GM12878 (cell line): ENCODE measurements at regions not wholly inside any gene's neighbourhood (a gene's known extent, or its start where the extent isn't known, plus 50 kb on each side); places are given as distances from the start of the nearest gene placed in this dataset.

Source experiments
- ATAC-seq: fragments of 200-7000 bp; cut with Tn5 transposase; 3 replicates; pipeline ENCODE4 v1.9.1; 2020; ENCODE audit warnings: mild to moderate bottlenecking, moderate library complexity
- BruUV-seq: library from RNA; stranded (reverse); fragments of 400-500 nt; replicated peaks from 2 replicates; lab custom pipeline; 2021; lab: Mats Ljungman, UMichigan
- CTCF ChIA-PET: fragments of 300-600 bp; sonication (Branson Sonifier 250); formaldehyde crosslinking; extraction: SDS; loops from one replicate; lab custom pipeline; 2021; ENCODE audit warnings: inconsistent platforms; lab: Yijun Ruan, JAX
- POLR2A ChIA-PET: fragments of 350-600 bp; formaldehyde crosslinking; extraction: SDS; loops from one replicate; lab custom pipeline; 2021; ENCODE audit warnings: inconsistent platforms; lab: Charles Lee
- RAD21 ChIA-PET: fragments of 300-600 bp; sonication (Branson Sonifier 250); formaldehyde crosslinking; loops from one replicate; lab custom pipeline; 2023; ENCODE audit warnings: antibody characterized with exemption; ENCODE audit not compliant: unreplicated experiment; lab: Charles Lee
- SMC1A ChIA-PET: fragments of 300-600 bp; sonication (Branson Sonifier 250); formaldehyde crosslinking; loops from one replicate; lab custom pipeline; 2023; ENCODE audit not compliant: unreplicated experiment, uncharacterized antibody; lab: Charles Lee
- DNase-seq: peaks from one replicate; pipeline ENCODE4 v3.0.0-alpha.2; 2011; ENCODE audit warnings: low read depth, low spot score
- FAIRE-seq: peaks from 3 replicates; lab custom pipeline; 2011; peaks lifted over from hg19 to GRCh38; lab: Jason Lieb, UNC
- H2AFZ ChIP-seq: 2 replicates; pipeline ENCODE4 v1.6.0; 2011; ENCODE audit warnings: low read depth, low read length, control low read depth; ENCODE audit not compliant: control insufficient read depth
- H3K27ac ChIP-seq: 2 replicates; pipeline ENCODE4 v1.5.1; 2011; ENCODE audit warnings: control low read depth; ENCODE audit not compliant: control insufficient read depth, insufficient read depth
- H3K27me3 ChIP-seq, 2 experiments: replicated peaks in 1 of 2; 2 replicates each; pipeline versions ENCODE4 v1.6.0 to v1.6.1; 2011; ENCODE audit warnings: low read length in 1 of 2; ENCODE audit not compliant: control insufficient read depth in 2 of 2, insufficient read depth in 2 of 2
- H3K36me3 ChIP-seq, 2 experiments: 2 replicates each; pipeline ENCODE4 v1.5.1; 2011; ENCODE audit warnings: low read length in 1 of 2; ENCODE audit not compliant: control insufficient read depth in 2 of 2, insufficient read depth in 2 of 2
- H3K4me1 ChIP-seq: 2 replicates; pipeline ENCODE4 v1.6.1; 2011; ENCODE audit warnings: mild to moderate bottlenecking, low read length, moderate library complexity, mixed read lengths; ENCODE audit not compliant: control insufficient read depth, insufficient read depth
- H3K4me2 ChIP-seq: 2 replicates; pipeline ENCODE4 v1.6.0; 2011; ENCODE audit warnings: control low read depth; ENCODE audit not compliant: control insufficient read depth, insufficient read depth
- H3K4me3 ChIP-seq: fragments of 200-600 bp; sonication (generic); 2 replicates; pipeline ENCODE4 v1.5.1; 2016
- H3K79me2 ChIP-seq: 2 replicates; pipeline ENCODE4 v1.6.0; 2011; ENCODE audit warnings: low read length; ENCODE audit not compliant: control insufficient read depth, insufficient read depth
- H3K9ac ChIP-seq: 2 replicates; pipeline ENCODE4 v1.8.0; 2011; ENCODE audit warnings: low read length, control low read depth, mixed read lengths; ENCODE audit not compliant: control insufficient read depth, insufficient read depth
- H3K9me3 ChIP-seq: replicated peaks from 3 replicates; pipeline ENCODE4 v1.5.1; 2011; ENCODE audit warnings: mild to moderate bottlenecking, low read length; ENCODE audit not compliant: control insufficient read depth, insufficient read depth
- H4K20me1 ChIP-seq: 2 replicates; pipeline ENCODE4 v1.6.0; 2011; ENCODE audit not compliant: control insufficient read depth, insufficient read depth
- CBX5 ChIP-seq: sonication (generic); IDR thresholded peaks from 2 replicates; pipeline ENCODE4 v1.6.1; 2016; ENCODE audit warnings: low read depth, moderate library complexity, mild to moderate bottlenecking, inconsistent platforms
- ELK1 ChIP-seq: IDR thresholded peaks from 2 replicates; pipeline ENCODE4 v1.6.1; 2012; ENCODE audit warnings: low read depth, low read length, improper control_type of control experiment
- LARP7 ChIP-seq: fragments of 450-650 bp; IDR thresholded peaks from 2 replicates; pipeline ENCODE4 v1.6.1; 2017; ENCODE audit warnings: mild to moderate bottlenecking
- PAX8 ChIP-seq: fragments of 450-650 bp; IDR thresholded peaks from 2 replicates; pipeline ENCODE4 v1.6.1; 2017; ENCODE audit warnings: mild to moderate bottlenecking, moderate library complexity
- RFX5 ChIP-seq: IDR thresholded peaks from 2 replicates; pipeline ENCODE4 v1.6.1; 2011; ENCODE audit warnings: low read depth, low read length, improper control_type of control experiment
- SIN3A ChIP-seq: IDR thresholded peaks from 2 replicates; pipeline ENCODE4 v1.6.1; 2012; ENCODE audit warnings: low read depth, low read length, improper control_type of control experiment
- SIX5 ChIP-seq: IDR thresholded peaks from 2 replicates; pipeline ENCODE4 v1.6.1; 2011; ENCODE audit warnings: mild to moderate bottlenecking, low read depth, low read length, moderate library complexity; ENCODE audit not compliant: severe bottlenecking
- SKIL ChIP-seq: fragments of 450-650 bp; IDR thresholded peaks from 2 replicates; pipeline ENCODE4 v1.6.1; 2017; ENCODE audit warnings: mild to moderate bottlenecking, low read depth, inconsistent platforms; ENCODE audit not compliant: poor library complexity, severe bottlenecking
- ZBTB40 ChIP-seq: fragments of 450-650 bp; IDR thresholded peaks from 2 replicates; pipeline ENCODE4 v1.6.1; 2016; ENCODE audit warnings: mild to moderate bottlenecking, moderate library complexity, borderline replicate concordance
- WGBS: methylation state at CpG from one replicate; pipeline ENCODE4 v1.1.6; 2016; ENCODE audit warnings: low lambda C conversion rate; ENCODE audit not compliant: insufficient replicate concordance, insufficient coverage; ENCODE audit errors: missing lambda C conversion rate; 5-methylcytosine and 5-hydroxymethylcytosine counted together
- in situ Hi-C: fragments of 300-500 bp; cut with MboI; formaldehyde crosslinking; loops from 9 replicates; pipeline ENCODE4 v1.14.3; 2018; ENCODE audit warnings: mixed read lengths
- intact Hi-C: fragments of 100-400 bp; cut with micrococcal nuclease; formaldehyde crosslinking; loops from one replicate; pipeline ENCODE4 v1.14.2; 2022; ENCODE audit not compliant: unreplicated experiment

GRCh38 chr18:64333584-64333983, 184.7 kb upstream of the LINC00305 start:
- FAIRE-seq (no peak), DNase-seq (no peak), ATAC-seq (no peak)
- Histone ChIP-seq H2AFZ (no peak overlapping the region), H3K9ac (no peak overlapping the region), H3K4me2 (no peak overlapping the region), H3K4me1 (no peaks in the 10 kb centered on the region), H3K4me3 (no peak overlapping the region), H3K27me3 (no peaks in the 10 kb centered on the region), H4K20me1 (no peaks in the 10 kb centered on the region), H3K27ac (no peak overlapping the region), H3K79me2 (no peaks in the 10 kb centered on the region), H3K9me3 (no peaks in the 10 kb centered on the region), H3K36me3 (no peaks in the 10 kb centered on the region)
- no peak for TF ChIP-seq SIX5
- WGBS, result 42% methylated on average over 3 of the region's 3 CpGs
- in situ Hi-C loops, result no loop called here
- SMC1A ChIA-PET, result interaction anchor here (1.0 to 1.8 kb wide), 4 partner anchors 9 to 234 kb away, joined by 4 read pairs; no protein-coding TSS in a partner anchor
- intact Hi-C loops, result loop anchor here (5.0 kb wide), 1 partner anchor 74 kb away; no protein-coding TSS in a partner anchor
- RAD21 ChIA-PET, result interaction anchor here (1.2 to 3.6 kb wide), 2 partner anchors 295 to 315 kb away, joined by 4 to 14 read pairs; no protein-coding TSS in a partner anchor
- BruUV-seq, result no TSS peak
- CTCF ChIA-PET, result interaction anchor here (1.0 to 3.5 kb wide), 8 partner anchors 10 to 239 kb away, joined by 3 to 25 read pairs (median 4); no protein-coding TSS in a partner anchor
- POLR2A ChIA-PET, result interaction anchor here (0.6 kb wide), 1 partner anchor 32 kb away, joined by 3 read pairs; no protein-coding TSS in a partner anchor

GRCh38 chr18:64332835-64333234, 183.9 kb upstream of the LINC00305 start:
- ChIA-PET CTCF (interaction anchor here (0.7 to 3.5 kb wide), 12 partner anchors 9 to 314 kb away, joined by 3 to 25 read pairs (median 4); no protein-coding TSS in a partner anchor), SMC1A (interaction anchor here (1.0 to 2.6 kb wide), 6 partner anchors 9 to 315 kb away, joined by 3 to 11 read pairs (median 4); no protein-coding TSS in a partner anchor), POLR2A (no interaction called here), RAD21 (interaction anchor here (0.9 to 3.6 kb wide), 4 partner anchors 295 to 316 kb away, joined by 3 to 14 read pairs (median 4); no protein-coding TSS in a partner anchor)
- no peak overlapping the region for H3K9ac ChIP-seq
- DNase-seq, result no peak
- intact Hi-C loops (loop anchor here (5.0 kb wide), 1 partner anchor 74 kb away; no protein-coding TSS in a partner anchor), in situ Hi-C loops (no loop called here)
- no peaks in the 10 kb centered on the region for H3K9me3 ChIP-seq
- no peaks in the 10 kb centered on the region for H3K36me3 ChIP-seq
- no peaks in the 10 kb centered on the region for H3K27me3 ChIP-seq
- no peak overlapping the region for H3K4me2 ChIP-seq
- no peaks in the 10 kb centered on the region for H4K20me1 ChIP-seq
- ATAC-seq, result no peak
- H3K4me1 ChIP-seq, result no peaks in the 10 kb centered on the region
- no peak overlapping the region for H3K27ac ChIP-seq
- no peaks in the 10 kb centered on the region for H3K79me2 ChIP-seq
- no peak overlapping the region for H2AFZ ChIP-seq
- no peak overlapping the region for H3K4me3 ChIP-seq
- FAIRE-seq, result no peak
- 45% methylated on average over 6 of the region's 6 CpGs for WGBS
- no TSS peak for BruUV-seq
- TF ChIP-seq CBX5 (no peak), SKIL (no peak), ELK1 (no peak), ZBTB40 (no peak), RFX5 (no peak), SIN3A (no peak), LARP7 (no peak), PAX8 (no peak)
